ENCODE measurements at regions not wholly inside any gene's neighbourhood (a gene's known extent, or its start where the extent isn't known, plus 50 kb on each side); places are given as distances from the start of the nearest gene placed in this dataset.

- no peaks in the 10 kb centered on the region for H3K36me3 Mint-ChIP-seq
- H3K9me3 Mint-ChIP-seq: no peaks in the 10 kb centered on the region
- no peak overlapping the region for H3K27ac Mint-ChIP-seq
- peaks cover 3% of the 10 kb centered on the region for H3K27me3 Mint-ChIP-seq
- H3K4me1 Mint-ChIP-seq: no peaks in the 10 kb centered on the region
- H3K4me3 Mint-ChIP-seq: no peak overlapping the region
Observed at GRCh38 chr9:134497283-134497860, 144.2 kb upstream of the COL5A1 start.

GRCh38 chr9:134498814-134499166 lies 142.8 kb upstream of the COL5A1 start:
- H3K36me3 Mint-ChIP-seq: no peaks in the 10 kb centered on the region
- peaks cover 2% of the 10 kb centered on the region for H3K27me3 Mint-ChIP-seq
- no peaks in the 10 kb centered on the region for H3K4me1 Mint-ChIP-seq
- H3K27ac Mint-ChIP-seq: no peak overlapping the region
- H3K9me3 Mint-ChIP-seq: no peaks in the 10 kb centered on the region
- no peak overlapping the region for H3K4me3 Mint-ChIP-seq

DNA sequence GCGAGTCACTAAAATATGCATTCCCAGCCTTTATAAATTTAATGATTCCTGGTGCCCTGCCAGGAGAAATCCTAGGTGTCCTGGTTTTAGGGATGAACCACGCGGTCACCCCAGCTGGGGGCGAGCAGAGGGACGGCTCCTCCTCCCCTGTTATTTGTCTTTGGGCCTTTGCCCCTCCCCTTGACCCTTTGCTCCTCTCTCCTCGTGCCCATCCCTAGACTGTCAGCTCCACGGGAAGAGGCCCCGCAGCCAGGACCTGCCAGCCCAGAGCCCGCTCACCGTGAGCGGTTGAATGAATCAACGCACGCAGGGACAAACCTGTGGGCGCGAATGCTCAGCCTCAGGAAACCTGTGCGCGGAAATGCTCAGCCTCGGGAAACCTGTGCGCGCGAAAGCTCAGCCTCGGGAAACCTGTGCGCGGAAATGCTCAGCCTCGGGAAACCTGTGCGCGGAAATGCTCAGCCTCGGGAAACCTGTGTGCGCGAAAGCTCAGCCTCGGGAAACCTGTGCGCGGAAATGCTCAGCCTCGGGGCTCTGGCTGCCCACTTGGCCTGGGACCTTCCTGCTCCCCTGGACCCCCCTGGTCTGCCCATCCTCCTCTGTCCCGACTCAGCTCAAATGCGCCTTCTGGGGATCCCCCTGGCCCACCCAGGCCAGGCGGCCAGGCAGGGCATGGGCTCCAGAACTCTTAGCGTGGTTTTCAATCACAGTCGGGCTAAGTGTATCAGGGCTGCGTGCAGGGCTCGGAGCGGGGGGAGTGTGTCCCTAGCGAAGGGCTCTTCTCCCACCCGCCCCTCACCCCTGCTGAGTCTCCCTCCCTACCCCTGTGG lies 140.5 kb upstream of the COL5A1 start:
- H3K4me1 Mint-ChIP-seq: no peaks in the 10 kb centered on the region
- H3K9me3 Mint-ChIP-seq: no peaks in the 10 kb centered on the region
- peaks cover 2% of the 10 kb centered on the region for H3K27me3 Mint-ChIP-seq
- no peak overlapping the region for H3K4me3 Mint-ChIP-seq
- no peaks in the 10 kb centered on the region for H3K36me3 Mint-ChIP-seq
- no peak overlapping the region for H3K27ac Mint-ChIP-seq

DNA sequence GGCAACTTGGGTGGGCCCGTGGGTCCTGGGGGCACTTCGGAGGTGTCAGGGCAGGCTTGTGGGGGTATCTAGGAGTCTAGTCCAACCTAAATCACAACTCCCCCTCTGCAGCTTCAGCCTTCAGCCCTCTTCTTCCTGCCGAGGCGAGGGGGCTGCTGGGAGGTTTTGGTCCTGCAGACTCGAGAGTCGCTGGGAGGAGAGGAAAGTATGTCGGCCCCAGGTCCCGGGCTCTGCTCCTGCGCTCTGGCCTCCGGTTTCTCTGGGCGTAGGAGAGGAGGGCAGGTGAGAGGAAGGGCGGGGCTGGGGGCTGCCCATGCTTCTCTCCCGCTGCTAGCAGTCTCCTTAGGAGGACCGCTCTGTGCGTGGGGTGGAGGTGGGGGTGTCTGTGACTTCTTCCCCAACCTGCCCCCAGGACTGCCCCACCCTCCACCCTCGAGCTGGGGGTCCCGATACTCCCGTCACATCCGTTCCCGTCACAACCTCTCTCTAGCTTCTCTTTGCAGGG lies 139.8 kb upstream of the COL5A1 start:
- no peaks in the 10 kb centered on the region for H3K36me3 Mint-ChIP-seq
- H3K27me3 Mint-ChIP-seq: peaks cover 2% of the 10 kb centered on the region
- no peaks in the 10 kb centered on the region for H3K9me3 Mint-ChIP-seq
- no peak overlapping the region for H3K4me3 Mint-ChIP-seq
- H3K27ac Mint-ChIP-seq: no peak overlapping the region
- H3K4me1 Mint-ChIP-seq: no peaks in the 10 kb centered on the region

DNA sequence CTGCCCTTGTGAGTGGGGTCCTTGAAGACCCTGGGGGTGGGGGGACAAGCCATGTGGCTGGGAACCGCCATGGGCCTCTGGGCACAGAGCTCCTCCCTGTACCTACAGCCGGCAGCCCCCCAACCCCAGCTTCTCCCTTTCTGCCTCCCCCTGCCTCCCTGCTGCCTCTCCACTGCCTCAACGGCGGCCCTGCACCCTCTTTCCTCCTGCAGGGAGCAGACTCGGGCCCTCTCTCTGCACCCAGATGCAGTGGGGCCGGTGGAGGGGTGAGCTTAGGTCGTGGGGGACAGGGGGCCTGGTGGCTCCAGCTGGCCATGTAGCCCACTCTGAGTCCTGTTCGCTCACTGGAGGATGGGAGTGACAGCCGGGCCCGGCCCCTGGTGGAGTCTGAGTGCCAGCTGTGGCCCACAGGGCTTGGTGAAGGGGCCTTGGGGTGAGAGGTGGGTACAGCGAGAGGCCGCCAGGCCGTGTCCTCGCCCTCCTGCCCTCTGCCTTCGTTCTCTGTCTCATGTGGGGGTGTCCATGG lies 139.3 kb upstream of the COL5A1 start:
- Mint-ChIP-seq H3K4me3 (no peak overlapping the region), H3K27me3 (peaks cover 2% of the 10 kb centered on the region), H3K4me1 (no peaks in the 10 kb centered on the region), H3K9me3 (no peaks in the 10 kb centered on the region), H3K27ac (no peak overlapping the region), H3K36me3 (no peaks in the 10 kb centered on the region)

GRCh38 chr9:134502809-134503211 lies 138.8 kb upstream of the COL5A1 start:
- H3K27me3 Mint-ChIP-seq: peaks cover 2% of the 10 kb centered on the region
- no peak overlapping the region for H3K27ac Mint-ChIP-seq
- no peaks in the 10 kb centered on the region for H3K9me3 Mint-ChIP-seq
- H3K4me1 Mint-ChIP-seq: no peaks in the 10 kb centered on the region
- H3K36me3 Mint-ChIP-seq: no peaks in the 10 kb centered on the region
- no peak overlapping the region for H3K4me3 Mint-ChIP-seq

GRCh38 chr9:134503301-134504105 lies 138.1 kb upstream of the COL5A1 start:
- Mint-ChIP-seq H3K4me3 (no peak overlapping the region), H3K27ac (no peak overlapping the region), H3K27me3 (peaks cover 2% of the 10 kb centered on the region), H3K9me3 (no peaks in the 10 kb centered on the region), H3K36me3 (no peaks in the 10 kb centered on the region), H3K4me1 (no peaks in the 10 kb centered on the region)

DNA sequence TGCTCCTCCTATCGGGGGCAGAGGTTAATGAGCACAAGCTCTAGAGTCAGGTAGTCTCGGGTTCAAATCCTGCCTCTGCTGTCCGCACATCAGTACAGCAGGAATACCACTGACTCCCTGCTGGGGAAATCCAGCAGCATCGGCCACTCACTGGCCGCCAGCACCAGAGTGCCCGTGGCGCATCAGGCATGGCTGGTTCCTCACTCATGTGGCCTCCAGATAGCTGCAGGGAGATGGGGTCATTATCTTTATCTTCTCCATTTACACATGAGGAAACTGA lies 137.6 kb upstream of the COL5A1 start:
- H3K4me1 Mint-ChIP-seq: no peaks in the 10 kb centered on the region
- H3K9me3 Mint-ChIP-seq: no peaks in the 10 kb centered on the region
- H3K27ac Mint-ChIP-seq: no peak overlapping the region
- H3K36me3 Mint-ChIP-seq: no peaks in the 10 kb centered on the region
- peaks cover 2% of the 10 kb centered on the region for H3K27me3 Mint-ChIP-seq
- no peak overlapping the region for H3K4me3 Mint-ChIP-seq

GRCh38 chr9:134505032-134505431 lies 136.6 kb upstream of the COL5A1 start:
- no peaks in the 10 kb centered on the region for H3K4me1 Mint-ChIP-seq
- no peaks in the 10 kb centered on the region for H3K36me3 Mint-ChIP-seq
- peaks cover 2% of the 10 kb centered on the region for H3K27me3 Mint-ChIP-seq
- H3K9me3 Mint-ChIP-seq: no peaks in the 10 kb centered on the region
- H3K27ac Mint-ChIP-seq: no peak overlapping the region
- no peak overlapping the region for H3K4me3 Mint-ChIP-seq

DNA sequence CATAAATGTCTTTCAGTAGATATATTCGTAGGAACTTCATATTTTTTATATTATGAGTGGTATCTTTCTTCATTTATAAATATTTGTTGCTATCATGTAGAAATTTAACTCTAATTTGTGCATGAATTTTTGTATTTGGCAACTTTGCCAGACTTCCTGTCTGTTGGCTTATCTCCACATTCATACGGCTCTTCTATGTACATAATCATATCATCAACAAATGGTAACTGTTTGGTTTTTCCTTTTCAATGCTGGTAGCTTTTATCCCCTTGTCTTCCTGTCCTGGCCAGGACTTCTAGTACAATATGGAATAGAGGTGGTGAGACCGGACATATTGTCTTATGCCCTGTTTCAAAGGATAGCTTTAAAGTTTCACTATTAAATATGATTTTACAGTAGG lies 132.3 kb upstream of the COL5A1 start:
- Mint-ChIP-seq H3K36me3 (peaks cover 2% of the 10 kb centered on the region), H3K27ac (no peak overlapping the region), H3K27me3 (peaks cover 2% of the 10 kb centered on the region), H3K4me1 (no peaks in the 10 kb centered on the region), H3K9me3 (no peaks in the 10 kb centered on the region), H3K4me3 (no peak overlapping the region)

- no peaks in the 10 kb centered on the region for H3K4me1 Mint-ChIP-seq
- no peak overlapping the region for H3K4me3 Mint-ChIP-seq
- H3K9me3 Mint-ChIP-seq: no peaks in the 10 kb centered on the region
- peaks cover 2% of the 10 kb centered on the region for H3K36me3 Mint-ChIP-seq
- no peak overlapping the region for H3K27ac Mint-ChIP-seq
- H3K27me3 Mint-ChIP-seq: peaks cover 2% of the 10 kb centered on the region
Observed at GRCh38 chr9:134509817-134510216, 131.8 kb upstream of the COL5A1 start.

GRCh38 chr9:134514503-134514902 lies 127.1 kb upstream of the COL5A1 start:
- H3K27ac Mint-ChIP-seq: no peak overlapping the region
- no peak overlapping the region for H3K4me3 Mint-ChIP-seq
- no peaks in the 10 kb centered on the region for H3K9me3 Mint-ChIP-seq
- H3K27me3 Mint-ChIP-seq: peaks cover 2% of the 10 kb centered on the region
- peaks cover 2% of the 10 kb centered on the region for H3K36me3 Mint-ChIP-seq
- no peaks in the 10 kb centered on the region for H3K4me1 Mint-ChIP-seq

DNA sequence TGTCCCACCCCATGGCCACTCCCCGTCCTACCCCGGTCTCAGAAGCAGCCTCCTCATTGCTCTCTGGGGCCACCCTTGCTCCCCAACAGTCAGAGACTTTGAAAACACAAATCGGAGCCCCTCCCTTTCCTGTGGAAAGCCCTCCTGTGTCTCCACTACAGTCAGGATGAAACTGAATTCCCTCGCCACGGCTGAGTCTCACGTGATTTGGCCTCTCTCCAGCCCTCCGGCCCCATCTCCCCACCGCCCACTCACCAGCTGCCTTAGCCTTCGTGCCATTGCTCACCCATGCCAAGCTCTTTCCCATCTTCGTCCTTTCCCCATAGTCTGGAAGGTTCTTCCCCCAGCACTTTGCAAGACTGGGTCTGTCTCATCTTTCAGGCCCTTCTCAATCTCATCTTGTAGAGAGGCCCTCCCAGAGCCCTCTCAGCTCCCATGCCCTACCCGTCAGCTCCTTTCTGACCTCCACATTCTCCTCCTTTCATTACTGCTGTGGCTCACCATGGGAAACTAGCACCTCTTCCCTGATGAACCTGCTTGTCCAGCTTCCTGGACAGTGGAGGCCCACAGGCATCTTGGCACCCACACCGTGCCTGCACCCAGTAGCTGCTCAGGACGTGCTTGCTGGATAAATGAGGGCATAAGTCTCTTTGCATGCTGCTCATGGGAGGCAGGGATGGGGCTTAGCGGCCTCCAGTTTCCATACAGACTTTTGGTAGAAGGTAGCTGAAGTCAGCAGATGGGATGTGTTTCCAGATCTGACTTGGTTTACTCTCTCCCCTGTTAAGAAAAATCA lies 126.4 kb upstream of the COL5A1 start:
- H3K9me3 Mint-ChIP-seq: no peaks in the 10 kb centered on the region
- peaks cover 2% of the 10 kb centered on the region for H3K36me3 Mint-ChIP-seq
- peaks cover 2% of the 10 kb centered on the region for H3K27me3 Mint-ChIP-seq
- no peak overlapping the region for H3K27ac Mint-ChIP-seq
- no peak overlapping the region for H3K4me3 Mint-ChIP-seq
- H3K4me1 Mint-ChIP-seq: no peaks in the 10 kb centered on the region

DNA sequence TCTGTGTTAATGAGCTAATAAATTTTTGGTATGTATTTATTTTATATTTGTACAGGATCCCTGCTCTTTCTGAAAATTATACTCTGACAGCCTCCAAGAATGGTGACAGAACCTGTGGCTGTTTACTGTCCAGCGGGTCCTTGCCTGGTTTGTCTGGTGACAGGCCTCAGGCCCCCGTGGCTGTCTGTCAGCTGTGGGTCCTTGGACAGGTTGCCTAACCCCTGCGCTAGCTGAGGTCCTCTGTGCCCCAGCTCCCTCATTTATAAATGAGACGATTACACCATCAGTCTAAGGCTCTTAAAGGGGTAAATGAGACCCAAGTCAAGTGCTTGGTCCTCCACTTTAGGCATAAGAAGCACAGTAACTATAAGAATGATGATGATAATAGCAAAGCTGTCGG lies 125.1 kb upstream of the COL5A1 start:
- Mint-ChIP-seq H3K27ac (no peak overlapping the region), H3K36me3 (peaks cover 2% of the 10 kb centered on the region), H3K4me1 (no peaks in the 10 kb centered on the region)

DNA sequence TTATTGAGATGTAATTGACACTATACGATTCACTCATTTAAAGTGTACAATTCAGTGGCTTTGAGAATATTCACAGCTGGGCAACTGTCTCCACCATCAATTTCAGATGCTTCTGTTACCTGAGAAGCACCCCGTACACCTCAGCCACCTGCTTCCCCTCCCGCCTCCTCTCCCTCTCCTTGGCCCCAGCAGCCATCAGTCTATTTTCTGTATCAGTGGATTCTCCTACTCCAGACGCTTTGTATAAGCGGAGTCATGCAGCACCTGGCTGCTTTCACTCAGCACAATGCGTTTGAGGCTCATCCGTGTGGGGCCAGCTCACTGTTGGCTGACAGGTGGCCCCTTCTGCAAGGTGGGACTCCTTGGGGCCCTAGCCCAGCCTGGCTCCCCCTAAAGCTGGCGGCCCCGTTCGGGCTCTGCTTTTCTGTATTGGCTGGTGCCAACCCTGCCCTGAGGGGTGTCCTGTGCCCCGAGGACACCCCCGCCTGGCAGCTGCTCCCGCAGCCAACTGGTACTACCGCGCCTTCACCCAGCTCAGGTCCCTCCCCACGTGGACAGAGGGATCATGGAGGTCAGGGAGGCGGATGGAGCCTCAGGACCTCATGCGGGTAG lies 124.4 kb upstream of the COL5A1 start:
- no peak overlapping the region for H3K4me3 Mint-ChIP-seq

More for the DNA sequence above, 125.1 kb upstream of the COL5A1 start:
- Mint-ChIP-seq H3K4me3 (no peak overlapping the region), H3K27me3 (peaks cover 2% of the 10 kb centered on the region), H3K9me3 (no peaks in the 10 kb centered on the region)

More for the DNA sequence above, 124.4 kb upstream of the COL5A1 start:
- H3K27me3 Mint-ChIP-seq: peaks cover 2% of the 10 kb centered on the region
- H3K27ac Mint-ChIP-seq: no peak overlapping the region
- peaks cover 2% of the 10 kb centered on the region for H3K36me3 Mint-ChIP-seq
- no peaks in the 10 kb centered on the region for H3K4me1 Mint-ChIP-seq
- H3K9me3 Mint-ChIP-seq: no peaks in the 10 kb centered on the region
